ENCODE measurements at regions not wholly inside any gene's neighbourhood (a gene's known extent, or its start where the extent isn't known, plus 50 kb on each side); places are given as distances from the start of the nearest gene placed in this dataset.

- no peak overlapping the region for H3K27ac ChIP-seq
- DNase-seq (ENCODE audit: low read depth in 1 of 2, low spot score in 1 of 2) = no peak
- H3K27me3 ChIP-seq = no peaks in the 10 kb centered on the region
- no peak for TF ChIP-seq CTCF (IDR thresholded peaks at IDR 0.05; ENCODE audit: low read depth, low read length)
- peaks cover 9% of the 10 kb centered on the region for H3K4me1 ChIP-seq (ENCODE audit: low read depth)
- H3K9me3 ChIP-seq (ENCODE audit: low read depth) = no peaks in the 10 kb centered on the region
- no peaks in the 10 kb centered on the region for H3K36me3 ChIP-seq
- H3K4me3 ChIP-seq = no peak overlapping the region
Measured at GRCh38 chr12:42953021-42953420, 363.5 kb upstream of the PRICKLE1 start.

DNA sequence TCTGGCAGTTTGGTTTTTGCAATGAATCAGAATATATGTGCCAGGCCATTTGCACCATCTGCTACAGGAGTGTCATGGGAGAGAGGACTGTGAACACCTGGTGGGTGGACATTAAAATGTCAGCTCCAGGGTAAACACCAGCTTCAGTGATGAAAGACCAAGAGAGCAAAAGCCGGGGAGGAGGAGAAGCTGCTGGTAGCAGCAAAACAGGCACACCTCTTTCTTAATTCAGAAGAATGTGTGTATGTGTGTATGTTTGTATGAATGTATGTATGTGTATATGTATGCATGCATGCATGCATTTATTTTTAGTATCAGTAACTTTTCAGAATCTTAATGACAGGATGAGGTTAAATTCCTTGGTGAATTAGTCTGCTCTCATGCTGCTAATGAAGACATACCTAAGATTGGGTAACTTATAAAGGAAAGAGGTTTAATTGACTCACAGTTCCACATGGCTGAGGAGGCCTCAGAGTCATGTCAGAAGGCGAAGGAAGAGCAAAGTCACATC, 357.4 kb upstream of the PRICKLE1 start:
- DNase-seq (ENCODE audit: low read depth in 1 of 2, low spot score in 1 of 2) = no peak
- no peaks in the 10 kb centered on the region for H3K36me3 ChIP-seq
- no peaks in the 10 kb centered on the region for H3K9me3 ChIP-seq (ENCODE audit: low read depth)
- H3K27me3 ChIP-seq = no peaks in the 10 kb centered on the region
- H3K27ac ChIP-seq = no peak overlapping the region
- TF ChIP-seq CTCF (IDR thresholded peaks at IDR 0.05; ENCODE audit: low read depth, low read length) = no peak
- no peak overlapping the region for H3K4me3 ChIP-seq
- peaks cover 9% of the 10 kb centered on the region for H3K4me1 ChIP-seq (ENCODE audit: low read depth)

- Histone ChIP-seq H3K27me3 (no peaks in the 10 kb centered on the region), H3K4me3 (no peak overlapping the region), H3K9me3 (ENCODE audit: low read depth) (no peaks in the 10 kb centered on the region), H3K4me1 (ENCODE audit: low read depth) (peaks cover 9% of the 10 kb centered on the region), H3K27ac (no peak overlapping the region), H3K36me3 (no peaks in the 10 kb centered on the region)
- no peak for TF ChIP-seq CTCF (IDR thresholded peaks at IDR 0.05; ENCODE audit: low read depth, low read length)
- DNase-seq (ENCODE audit: low read depth in 1 of 2, low spot score in 1 of 2) = no peak
Measured at GRCh38 chr12:42945927-42946326, 356.4 kb upstream of the PRICKLE1 start.

DNA sequence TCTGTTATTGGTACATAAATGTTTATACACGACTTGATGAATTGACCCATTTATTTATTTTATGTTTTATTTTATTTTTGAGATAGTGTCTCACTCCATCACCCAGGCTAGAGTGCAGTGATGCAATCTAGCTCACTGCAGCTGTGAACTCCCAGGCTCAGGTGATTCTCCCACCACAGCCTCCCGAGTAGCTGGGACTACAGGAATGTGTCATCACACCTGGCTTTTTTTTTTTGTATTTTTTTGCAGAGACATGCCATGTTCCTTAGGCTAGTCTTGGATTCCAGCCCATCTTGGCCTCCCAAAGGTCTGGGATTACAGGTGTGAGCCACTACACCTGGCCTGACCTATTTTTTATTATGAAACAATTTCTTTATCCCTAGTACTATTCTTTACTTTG, 355.0 kb upstream of the PRICKLE1 start:
- peaks cover 9% of the 10 kb centered on the region for H3K4me1 ChIP-seq (ENCODE audit: low read depth)
- TF ChIP-seq CTCF (IDR thresholded peaks at IDR 0.05; ENCODE audit: low read depth, low read length) = no peak
- H3K36me3 ChIP-seq = no peaks in the 10 kb centered on the region
- H3K4me3 ChIP-seq = no peak overlapping the region
- DNase-seq (ENCODE audit: low read depth in 1 of 2, low spot score in 1 of 2) = no peak
- no peak overlapping the region for H3K27ac ChIP-seq
- no peaks in the 10 kb centered on the region for H3K9me3 ChIP-seq (ENCODE audit: low read depth)
- no peaks in the 10 kb centered on the region for H3K27me3 ChIP-seq

DNA sequence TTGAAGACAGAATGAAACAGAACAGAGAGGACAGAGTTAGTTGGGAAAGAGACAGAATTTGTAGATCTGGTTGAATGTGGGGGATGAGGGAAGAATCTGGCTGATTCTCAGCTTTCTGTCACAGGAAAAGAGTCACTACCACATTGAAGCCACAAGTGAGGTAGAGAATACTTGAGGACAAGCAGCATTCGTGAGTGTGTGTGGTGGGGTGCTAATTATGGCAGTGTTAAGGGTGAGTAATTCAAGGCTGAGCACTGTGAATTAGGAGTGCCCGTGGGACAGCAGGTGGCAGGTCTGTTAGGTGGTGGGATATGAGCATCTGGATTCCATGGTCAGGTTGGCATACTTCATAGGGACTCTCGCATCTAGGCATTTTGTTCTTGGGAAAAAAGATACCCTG, 347.4 kb upstream of the PRICKLE1 start:
- H3K4me1 ChIP-seq (ENCODE audit: low read depth) = no peaks in the 10 kb centered on the region
- no peak for DNase-seq (ENCODE audit: low read depth in 1 of 2, low spot score in 1 of 2)
- H3K36me3 ChIP-seq = no peaks in the 10 kb centered on the region
- no peaks in the 10 kb centered on the region for H3K27me3 ChIP-seq
- no peaks in the 10 kb centered on the region for H3K9me3 ChIP-seq (ENCODE audit: low read depth)
- no peak overlapping the region for H3K4me3 ChIP-seq
- no peak for TF ChIP-seq CTCF (IDR thresholded peaks at IDR 0.05; ENCODE audit: low read depth, low read length)
- H3K27ac ChIP-seq = no peak overlapping the region

DNA sequence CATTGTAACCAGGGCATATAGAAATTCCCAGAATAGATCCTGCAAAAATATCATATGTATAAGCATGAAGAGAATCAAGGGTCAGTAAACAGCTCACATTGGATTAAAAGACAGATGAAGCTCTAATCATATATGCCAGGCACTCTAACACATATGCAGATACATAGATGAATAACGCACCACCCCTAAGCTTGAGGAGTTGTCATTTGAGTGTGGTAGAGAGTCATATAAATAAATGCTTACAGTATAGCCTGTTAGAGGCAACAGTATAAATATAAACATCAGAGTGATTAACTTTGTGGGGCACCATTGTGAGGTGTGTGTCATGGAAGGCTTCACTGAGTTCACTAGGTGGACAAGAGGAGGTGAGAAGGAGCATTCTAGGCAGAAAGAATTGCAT, 346.7 kb upstream of the PRICKLE1 start:
- no peak for DNase-seq (ENCODE audit: low read depth in 1 of 2, low spot score in 1 of 2)
- no peaks in the 10 kb centered on the region for H3K27me3 ChIP-seq
- no peaks in the 10 kb centered on the region for H3K36me3 ChIP-seq
- TF ChIP-seq CTCF (IDR thresholded peaks at IDR 0.05; ENCODE audit: low read depth, low read length) = no peak
- H3K27ac ChIP-seq = no peak overlapping the region
- no peaks in the 10 kb centered on the region for H3K9me3 ChIP-seq (ENCODE audit: low read depth)
- no peak overlapping the region for H3K4me3 ChIP-seq
- no peaks in the 10 kb centered on the region for H3K4me1 ChIP-seq (ENCODE audit: low read depth)
